ENCODE measurements at regions not wholly inside any gene's neighbourhood (a gene's known extent, or its start where the extent isn't known, plus 50 kb on each side); places are given as distances from the start of the nearest gene placed in this dataset.

GRCh38 chr6:6911391-6911790 lies 196.4 kb upstream of the RREB1 start:
- no peak for TF ChIP-seq CTCF (IDR thresholded peaks at IDR 0.05; ENCODE audit: low read depth, low read length, missing input control)
- no peak for TF ChIP-seq TAF1 (conservative IDR thresholded peaks at IDR 0.05)
- TF ChIP-seq REST (IDR thresholded peaks at IDR 0.05): no peak
- no peak for TF ChIP-seq ATF3 (IDR thresholded peaks at IDR 0.05)
- no peak for TF ChIP-seq YY1 (IDR thresholded peaks at IDR 0.05)
- no peak for TF ChIP-seq RAD21 (IDR thresholded peaks at IDR 0.05)
- TF ChIP-seq ZBTB33 (IDR thresholded peaks at IDR 0.05): no peak
- TF ChIP-seq GABPA (IDR thresholded peaks at IDR 0.05 in 1 of 2, conservative IDR thresholded peaks at IDR 0.05 in 1 of 2): no peak
- no peak for TF ChIP-seq RXRA (IDR thresholded peaks at IDR 0.05)
- TF ChIP-seq NR2F2 (IDR thresholded peaks at IDR 0.05): no peak

Data from liver (tissue), 3 donors.